M059J (cell line): ENCODE measurements at regions not wholly inside any gene's neighbourhood (a gene's known extent, or its start where the extent isn't known, plus 50 kb on each side); places are given as distances from the start of the nearest gene placed in this dataset.
"Not testable (repeated sequence)": the region's sequence is repeated elsewhere in the genome, so short reads cannot be mapped to it uniquely, and the experiment has no call there.

Source experiments
- DNase-seq: peaks from one replicate; pipeline ENCODE4 v3.0.0-alpha.2; 2012; ENCODE audit warnings: low read depth

GRCh38 chr7:81286754-81287153 is 367.9 kb upstream of the SEMA3C start:
- DNase-seq: not testable (repeated sequence)

GRCh38 chr7:81285142-81285871 is 366.5 kb upstream of the SEMA3C start:
- DNase-seq: peak; percentile 97

- peak; percentile 87 for DNase-seq
Observed at GRCh38 chr7:81284576-81284975, 365.7 kb upstream of the SEMA3C start.

DNA sequence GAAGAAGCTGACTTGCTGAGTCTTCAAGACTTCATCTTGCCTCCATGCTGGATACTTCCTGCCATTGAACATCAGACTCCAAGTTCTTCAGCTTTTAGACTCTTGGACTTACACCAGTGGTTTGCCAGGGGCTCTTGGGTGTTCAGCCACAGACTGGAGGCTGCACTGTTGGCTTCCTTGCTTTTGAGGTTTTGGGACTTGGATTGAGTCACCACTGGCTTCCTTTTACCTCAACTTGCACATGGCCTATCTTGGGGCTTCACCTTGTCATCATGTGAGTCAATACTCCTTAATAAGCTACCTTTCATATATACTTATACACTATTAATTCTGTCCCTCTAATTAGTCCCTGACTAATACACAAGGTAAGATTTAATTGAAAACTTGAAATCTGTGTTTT is 361.7 kb upstream of the SEMA3C start:
- DNase-seq: peak; percentile 84

GRCh38 chr7:81277691-81278090 is 358.8 kb upstream of the SEMA3C start:
- no peak for DNase-seq

- DNase-seq: no peak
Observed at GRCh38 chr7:81273601-81274397, 354.9 kb upstream of the SEMA3C start.

GRCh38 chr7:81272176-81272575 is 353.3 kb upstream of the SEMA3C start:
- no peak for DNase-seq

DNA sequence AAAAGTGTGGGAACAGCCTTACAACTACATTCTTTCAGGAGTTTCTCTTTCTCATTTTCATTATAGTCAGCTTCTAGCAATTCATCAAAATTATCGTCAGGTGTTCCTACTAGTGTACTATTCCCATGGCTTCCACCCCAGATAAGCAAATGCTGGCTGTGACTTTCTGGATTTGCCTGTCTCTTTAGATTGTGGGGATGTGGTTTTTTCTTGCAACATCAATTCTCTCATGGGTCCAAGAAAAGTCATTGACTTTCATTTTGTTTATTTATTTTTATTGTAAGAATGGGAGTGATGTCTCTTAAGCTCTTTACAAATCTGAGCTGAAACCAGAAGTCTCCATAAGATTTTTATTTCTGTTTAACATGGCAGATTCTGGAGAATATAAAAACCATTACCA is 349.7 kb upstream of the SEMA3C start:
- peak; percentile 61 for DNase-seq

DNA sequence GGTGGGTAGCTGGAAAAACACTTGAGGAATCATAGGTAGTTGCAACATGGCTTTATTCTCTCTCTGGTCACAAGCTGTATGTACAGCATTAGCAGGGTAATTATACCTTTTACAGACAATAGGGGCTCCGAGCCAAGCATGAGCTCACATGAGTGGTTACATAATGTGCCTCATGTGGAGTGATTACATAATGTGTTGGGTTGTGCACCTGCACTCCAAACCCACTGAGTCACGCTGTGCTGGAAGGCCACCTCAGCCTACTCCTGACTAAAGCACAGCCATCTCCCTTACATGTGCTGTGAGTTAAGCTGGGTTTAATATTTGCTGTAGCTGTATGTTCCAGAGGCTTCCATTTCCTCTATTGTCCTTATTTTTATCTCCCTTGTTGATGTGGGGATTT is 348.7 kb upstream of the SEMA3C start:
- DNase-seq: peak; percentile 78

GRCh38 chr7:81264116-81264515 is 345.3 kb upstream of the SEMA3C start:
- DNase-seq: peak; percentile 35

GRCh38 chr7:81260152-81260551 is 341.3 kb upstream of the SEMA3C start:
- DNase-seq: peak; percentile 33

DNA sequence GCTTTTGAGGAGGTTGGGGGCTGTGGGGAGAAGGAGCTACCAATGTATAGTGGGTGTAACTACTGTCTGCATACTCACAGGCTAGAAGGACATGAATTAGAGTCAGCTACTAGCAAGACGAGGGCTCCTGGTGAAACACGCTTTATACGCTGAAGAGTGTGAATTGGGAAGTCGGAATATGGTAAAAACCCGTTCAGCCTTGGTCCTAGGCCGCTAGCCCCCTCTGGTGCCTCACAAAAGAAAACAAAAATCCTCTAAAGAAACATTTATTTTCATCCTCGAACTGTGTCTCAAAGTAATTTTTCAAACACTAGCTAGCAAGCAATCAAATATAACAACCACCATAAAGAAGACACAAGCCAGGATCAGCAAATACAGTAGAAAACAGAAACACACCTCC is 338.1 kb upstream of the SEMA3C start:
- DNase-seq: no peak

GRCh38 chr7:81248420-81248819 is 329.6 kb upstream of the SEMA3C start:
- peak; percentile 9 for DNase-seq

GRCh38 chr7:81247364-81247763 is 328.5 kb upstream of the SEMA3C start:
- DNase-seq: not testable (repeated sequence)

GRCh38 chr7:81245353-81245752 is 326.5 kb upstream of the SEMA3C start:
- DNase-seq: no peak

- DNase-seq: no peak
Observed at GRCh38 chr7:81244224-81244623, 325.4 kb upstream of the SEMA3C start.

GRCh38 chr7:81236560-81236959 is 317.7 kb upstream of the SEMA3C start:
- no peak for DNase-seq

- no peak for DNase-seq
Observed at GRCh38 chr7:81235997-81236396, 317.1 kb upstream of the SEMA3C start.

DNA sequence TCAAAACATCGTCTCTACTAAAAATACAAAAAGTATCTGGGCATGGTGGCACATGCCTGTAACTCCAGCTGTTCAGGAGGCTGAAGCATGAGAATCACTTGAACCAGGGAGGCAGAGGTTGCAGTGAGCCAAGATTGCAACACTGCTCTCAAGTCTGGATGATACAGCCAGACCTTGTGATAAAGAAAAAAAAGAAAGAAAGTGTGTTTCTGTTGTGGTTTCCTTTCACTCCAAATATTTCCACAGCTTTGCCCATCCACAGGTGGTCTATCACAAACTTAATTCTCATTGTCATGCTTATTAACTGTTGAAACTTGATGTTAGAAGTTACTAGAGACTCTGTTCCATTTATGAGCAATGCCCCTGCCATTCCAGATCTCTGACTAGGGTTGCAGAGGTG is 316.0 kb upstream of the SEMA3C start:
- peak; percentile 7 for DNase-seq

DNA sequence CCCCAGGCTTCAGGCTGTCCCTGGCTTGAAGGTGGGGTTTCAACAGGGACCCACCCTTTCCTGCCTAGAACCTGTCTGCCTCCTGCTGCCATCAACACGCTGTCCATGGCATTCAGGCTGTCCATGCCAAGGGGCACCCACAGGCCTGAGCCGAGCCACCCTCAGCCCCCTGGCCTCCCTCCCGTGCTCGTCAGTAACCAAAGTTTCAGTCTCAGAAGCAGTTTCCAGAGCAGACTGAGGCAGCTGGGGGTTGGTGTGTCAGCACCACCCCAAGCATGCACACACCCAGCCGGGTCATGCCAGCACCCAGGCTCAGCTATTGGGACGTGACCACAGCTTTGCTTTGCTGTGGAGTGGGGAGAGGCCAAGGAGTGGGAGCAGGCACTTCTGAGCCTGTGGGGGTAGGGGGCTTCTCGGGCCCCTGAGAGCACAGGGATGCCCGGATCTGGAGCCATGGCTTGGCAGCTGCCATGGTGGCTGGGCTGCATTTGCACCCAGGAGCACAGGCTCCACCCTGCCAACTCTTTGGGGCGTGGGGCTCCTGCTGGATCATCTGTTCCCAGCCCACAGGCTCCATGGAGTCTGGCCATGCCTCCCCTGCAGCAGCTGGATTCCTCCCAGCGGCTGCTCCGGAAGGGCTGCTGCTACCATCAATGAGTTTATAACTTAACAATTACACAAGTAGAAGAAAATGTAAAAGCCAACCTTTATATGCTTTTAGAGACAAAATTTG is 314.5 kb upstream of the SEMA3C start:
- no peak for DNase-seq

DNA sequence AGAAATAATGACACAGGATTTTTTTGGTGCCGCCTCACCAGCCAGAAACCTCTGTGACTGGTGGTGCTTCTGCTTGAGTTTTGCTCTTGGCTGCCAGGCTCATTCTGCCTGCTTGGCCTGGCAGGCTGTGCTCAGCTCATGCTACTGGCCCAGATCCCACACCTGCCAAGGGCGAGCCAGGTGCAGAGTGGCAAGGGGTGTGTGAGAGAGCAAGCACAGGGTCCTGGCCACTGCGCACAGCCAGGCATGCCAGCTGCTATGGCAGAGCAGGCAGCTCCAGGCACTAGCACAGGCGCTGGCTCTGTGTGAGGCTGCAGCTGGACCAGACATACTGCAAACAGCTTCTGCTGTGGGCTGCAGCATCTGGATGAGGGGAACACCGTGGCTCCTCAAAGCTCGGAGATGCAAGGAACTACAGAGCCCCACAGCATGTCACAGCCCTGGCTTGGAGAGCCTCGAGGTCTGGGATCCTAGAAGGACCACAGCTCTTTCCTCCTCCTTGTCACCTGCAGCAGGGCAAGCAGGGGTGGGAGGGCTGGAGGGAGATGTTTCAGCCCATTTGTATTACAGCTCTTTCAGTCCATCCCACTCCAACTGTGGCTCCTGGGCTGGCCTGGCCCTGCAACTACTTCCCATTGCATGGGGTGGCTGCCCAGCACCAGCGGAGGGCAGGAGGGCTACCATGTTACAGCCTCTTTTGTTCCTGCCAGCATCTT is 313.4 kb upstream of the SEMA3C start:
- no peak for DNase-seq

DNA sequence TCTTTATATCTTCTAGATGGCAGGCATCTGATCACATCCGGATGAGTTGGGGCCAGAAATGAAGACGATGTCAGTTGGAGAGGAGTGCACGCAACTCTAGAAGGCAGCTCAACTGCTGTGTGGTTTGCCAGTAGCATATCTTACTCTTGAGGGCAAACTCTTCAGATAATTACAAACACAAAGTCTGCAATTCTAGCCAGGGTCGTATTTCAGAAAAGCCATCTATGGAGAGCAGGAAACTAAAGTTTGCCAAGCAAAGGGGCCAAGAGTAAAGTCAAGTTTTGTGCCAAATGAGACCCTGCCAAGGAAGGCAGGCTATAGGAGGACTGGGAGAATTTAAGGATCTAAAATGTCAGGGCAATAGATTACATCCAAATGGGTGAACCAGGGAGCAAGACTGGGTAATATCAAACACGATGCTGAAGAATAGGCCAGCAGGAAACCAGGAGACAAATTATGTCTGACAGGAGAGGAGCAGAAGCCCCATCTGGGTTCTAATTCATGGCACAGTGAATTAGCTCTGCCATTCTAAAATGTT is 312.5 kb upstream of the SEMA3C start:
- DNase-seq: no peak
